ENCODE measurements at regions not wholly inside any gene's neighbourhood (a gene's known extent, or its start where the extent isn't known, plus 50 kb on each side); places are given as distances from the start of the nearest gene placed in this dataset.
A peak's percentile ranks its signal among the peaks of the same experiment; 100 is the strongest.

DNA sequence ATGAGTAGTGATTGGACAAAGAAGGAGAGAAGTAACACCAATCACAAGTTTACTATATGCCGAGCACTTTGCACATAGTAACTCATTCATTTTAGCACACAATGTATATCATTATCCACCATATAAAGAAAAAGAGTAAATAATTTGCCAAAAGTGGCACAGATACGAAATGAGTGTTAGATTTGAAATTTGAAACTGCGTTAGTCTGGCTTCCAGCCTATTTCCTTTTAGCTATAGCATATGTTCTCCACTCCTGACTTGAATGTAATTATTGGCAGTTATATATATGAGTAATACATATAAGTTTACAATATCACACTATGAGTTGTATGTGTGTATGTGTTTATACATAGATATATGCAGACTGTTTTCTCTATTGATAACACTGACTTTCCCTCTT is 98.6 kb downstream of the NOL4 start:
- ChIA-PET CTCF (interaction anchor here (1.3 to 2.0 kb wide), 2 partner anchors 8 to 535 kb away, joined by 4 to 5 read pairs; no protein-coding TSS in a partner anchor), POLR2A (no interaction called here)
- TF ChIP-seq CTCF (IDR thresholded peaks at IDR 0.05; ENCODE audit: control extremely low read depth, extremely low read depth, low read depth, missing control alignments) = no peak
- DNase-seq (ENCODE audit: extremely low spot score) = no peak

- DNase-seq (ENCODE audit: extremely low spot score) = peak; percentile 37
- CTCF ChIA-PET = interaction anchor here (0.8 to 2.8 kb wide), 42 partner anchors 10 to 891 kb away, joined by 3 to 49 read pairs (median 4); partner anchors contain the start of gene NOL4
- TF ChIP-seq CTCF (IDR thresholded peaks at IDR 0.05; ENCODE audit: control extremely low read depth, extremely low read depth, low read depth, missing control alignments) = peak; percentile 85
- POLR2A ChIA-PET = interaction anchor here (0.6 to 0.7 kb wide), 2 partner anchors 200 to 708 kb away, joined by 4 to 5 read pairs; no protein-coding TSS in a partner anchor
Measured at GRCh38 chr18:34122724-34123334, 101.9 kb downstream of the NOL4 start.

DNA sequence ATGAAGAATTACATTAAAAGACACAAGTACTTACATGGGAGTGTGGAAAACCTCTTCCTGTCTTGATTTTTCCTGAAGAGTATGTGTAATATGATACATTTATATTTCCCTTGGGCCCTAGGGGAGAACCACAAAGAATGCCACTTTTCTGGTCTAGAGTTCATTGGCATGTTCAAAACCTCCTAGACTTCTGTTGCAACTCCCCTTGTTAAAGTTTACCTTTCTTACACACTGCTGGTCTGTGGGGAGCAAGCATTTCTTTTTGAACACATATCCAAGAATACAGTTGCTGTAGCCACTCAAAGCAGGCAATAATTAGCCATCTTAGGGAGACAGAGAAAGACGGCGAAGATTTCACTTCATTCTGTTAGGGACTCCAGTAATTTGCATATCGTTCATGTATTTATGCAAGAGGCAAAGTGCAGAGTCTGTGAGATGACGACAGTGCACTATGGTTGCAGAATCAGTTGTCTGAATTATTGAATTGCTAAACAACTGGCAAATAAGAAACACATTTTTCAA is 103.5 kb downstream of the NOL4 start:
- no peak for DNase-seq (ENCODE audit: extremely low spot score)
- CTCF ChIA-PET = no interaction called here
- TF ChIP-seq CTCF (IDR thresholded peaks at IDR 0.05; ENCODE audit: control extremely low read depth, extremely low read depth, low read depth, missing control alignments) = no peak
- POLR2A ChIA-PET = no interaction called here

DNA sequence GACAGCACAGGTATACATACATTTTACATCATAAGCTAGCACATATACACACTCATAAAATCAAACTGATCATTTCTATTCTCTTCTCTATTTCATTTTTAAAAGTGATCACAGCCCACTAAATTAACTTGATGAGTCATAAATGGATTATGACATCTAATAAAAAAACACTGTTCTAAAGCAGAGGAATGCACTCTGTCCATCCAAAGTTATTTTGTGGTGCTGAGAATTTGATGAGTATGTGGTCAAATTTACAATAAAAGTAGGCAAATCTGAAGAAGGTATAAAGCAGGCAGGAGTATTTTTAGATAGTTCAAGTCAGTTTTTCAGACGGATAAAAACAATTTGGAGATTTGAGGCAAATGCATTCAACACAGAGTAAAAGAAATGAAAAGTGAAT is 104.4 kb downstream of the NOL4 start:
- ChIA-PET CTCF (interaction anchor here (1.0 to 1.1 kb wide), 2 partner anchors 17 to 203 kb away, joined by 3 to 4 read pairs; no protein-coding TSS in a partner anchor), POLR2A (no interaction called here)
- no peak for DNase-seq (ENCODE audit: extremely low spot score)
- TF ChIP-seq CTCF (IDR thresholded peaks at IDR 0.05; ENCODE audit: control extremely low read depth, extremely low read depth, low read depth, missing control alignments) = no peak

DNA sequence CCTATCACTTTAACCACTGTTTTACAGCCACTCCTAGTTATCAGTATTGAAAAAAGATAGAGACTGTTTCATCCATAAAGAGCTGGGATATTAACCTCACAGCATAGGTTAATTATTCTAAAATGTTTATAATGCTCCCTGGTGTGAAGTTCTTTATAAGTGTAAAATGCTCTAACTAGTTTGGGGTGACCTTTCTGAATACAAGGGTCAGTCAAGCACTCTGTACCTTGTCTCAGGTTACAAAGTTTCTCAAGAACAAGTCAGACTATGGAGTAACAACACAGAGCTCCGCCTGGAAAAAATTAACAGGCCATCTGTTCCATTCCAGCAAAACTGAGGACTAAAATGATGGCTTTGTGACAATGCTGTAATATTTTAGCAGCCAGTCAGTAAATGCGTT is 107.4 kb downstream of the NOL4 start:
- DNase-seq (ENCODE audit: extremely low spot score) = no peak
- ChIA-PET POLR2A (no interaction called here), CTCF (interaction anchor here (1.2 to 1.3 kb wide), 2 partner anchors 14 to 205 kb away, joined by 3 read pairs; no protein-coding TSS in a partner anchor)
- no peak for TF ChIP-seq CTCF (IDR thresholded peaks at IDR 0.05; ENCODE audit: control extremely low read depth, extremely low read depth, low read depth, missing control alignments)

- no peak for TF ChIP-seq CTCF (IDR thresholded peaks at IDR 0.05; ENCODE audit: control extremely low read depth, extremely low read depth, low read depth, missing control alignments)
- no peak for DNase-seq (ENCODE audit: extremely low spot score)
- CTCF ChIA-PET = interaction anchor here (1.3 to 1.8 kb wide), 2 partner anchors 21 to 207 kb away, joined by 3 to 6 read pairs; no protein-coding TSS in a partner anchor
- POLR2A ChIA-PET = no interaction called here
Measured at GRCh38 chr18:34115409-34116081, 109.2 kb downstream of the NOL4 start.

Measured in GM10248 (cell line).